Esophagus squamous epithelium (tissue), 5 donors: ENCODE measurements at regions not wholly inside any gene's neighbourhood (a gene's known extent, or its start where the extent isn't known, plus 50 kb on each side); places are given as distances from the start of the nearest gene placed in this dataset.

Experiments used
- DNase-seq: peaks from one replicate; lab custom pipeline; 2025; lab: John Stamatoyannopoulos, UW
- H3K27ac ChIP-seq, 4 donors: fragments of 200-600 bp; sonication (generic); one replicate each; pipeline ENCODE4 v1.5.1; 2016 to 2019; ENCODE audit warnings: mild to moderate bottlenecking in 1 of 4
- H3K27me3 ChIP-seq, 4 donors: fragments of 200-600 bp; sonication (generic); 1 replicate in 3 of 4; 2 replicates in 1 of 4; pipeline versions ENCODE4 v1.5.1 to v1.6.0; 2017 to 2021; ENCODE audit warnings: antibody characterized with exemption in 1 of 4
- H3K36me3 ChIP-seq, 3 donors: fragments of 200-600 bp; sonication (generic); one replicate each; pipeline ENCODE4 v1.5.1; 2016 to 2019
- H3K4me1 ChIP-seq, 3 donors: fragments of 200-600 bp; sonication (generic); one replicate each; pipeline ENCODE4 v1.5.1; 2017 to 2019
- H3K4me3 ChIP-seq, 4 donors: fragments of 200-600 bp; sonication (generic); 1 replicate in 3 of 4; 2 replicates in 1 of 4; pipeline ENCODE4 v1.5.1; 2016 to 2019; ENCODE audit warnings: mild to moderate bottlenecking in 2 of 4, moderate library complexity in 1 of 4
- H3K9me3 ChIP-seq, 3 donors: fragments of 200-600 bp; sonication (generic); one replicate each; pipeline ENCODE4 v1.5.1; 2016 to 2019
- POLR2A ChIP-seq, 4 donors: fragments of 450-650 bp; IDR thresholded peaks; one replicate each; pipeline ENCODE4 v1.6.1; 2017; ENCODE audit warnings: antibody characterized with exemption in 4 of 4, mild to moderate bottlenecking in 4 of 4, moderate library complexity in 3 of 4
- WGBS, 2 donors: methylation state at CpG; one replicate each; pipeline ENCODE4 v1.1.5; 2018; 5-methylcytosine and 5-hydroxymethylcytosine counted together
- intact Hi-C: fragments of 100-400 bp; cut with DNase I; formaldehyde crosslinking; loops from one replicate; pipeline ENCODE4 v1.15.0; 2022
- TF ChIP-seq, protein P1 (sequence below), 6 experiments: fragments of 450-650 bp in 4 of 6; fragments of 200-600 bp in 2 of 6; sonication (generic) in 2 of 6; IDR thresholded peaks; one replicate each; pipeline ENCODE4 v1.5.1; 2016 to 2019; ENCODE audit warnings: antibody characterized with exemption in 6 of 6, mild to moderate bottlenecking in 4 of 6, moderate library complexity in 4 of 6
- donor health status: DM: yes; HTN: yes; CAD: no.

DNA sequence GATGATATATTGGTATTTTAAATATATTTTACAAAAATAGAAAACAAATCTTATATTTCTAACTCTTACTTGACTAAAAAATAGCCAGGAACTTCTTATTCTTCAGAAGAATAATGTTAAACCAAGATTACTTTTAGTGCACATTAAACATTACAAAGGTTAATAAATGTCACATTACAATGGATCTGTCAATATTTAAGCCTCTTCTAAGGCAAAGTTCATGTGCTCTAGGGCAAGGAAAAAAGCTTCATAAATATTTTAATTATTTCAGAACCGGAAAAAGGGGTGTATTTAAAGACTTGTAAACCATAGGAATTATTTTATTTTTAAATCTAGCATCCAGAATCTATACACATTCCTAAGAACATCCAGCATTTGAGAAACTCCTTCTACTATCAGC, 166.9 kb upstream of the ROBO2 start:
- Histone ChIP-seq H3K27me3 (no peaks in the 10 kb centered on the region), H3K36me3 (no peaks in the 10 kb centered on the region), H3K4me1 (no peaks in the 10 kb centered on the region), H3K4me3 (no peak overlapping the region), H3K9me3 (no peaks in the 10 kb centered on the region), H3K27ac (no peak overlapping the region)
- intact Hi-C loops: no loop called here
- DNase-seq: no peak
- TF ChIP-seq, protein P1, sequence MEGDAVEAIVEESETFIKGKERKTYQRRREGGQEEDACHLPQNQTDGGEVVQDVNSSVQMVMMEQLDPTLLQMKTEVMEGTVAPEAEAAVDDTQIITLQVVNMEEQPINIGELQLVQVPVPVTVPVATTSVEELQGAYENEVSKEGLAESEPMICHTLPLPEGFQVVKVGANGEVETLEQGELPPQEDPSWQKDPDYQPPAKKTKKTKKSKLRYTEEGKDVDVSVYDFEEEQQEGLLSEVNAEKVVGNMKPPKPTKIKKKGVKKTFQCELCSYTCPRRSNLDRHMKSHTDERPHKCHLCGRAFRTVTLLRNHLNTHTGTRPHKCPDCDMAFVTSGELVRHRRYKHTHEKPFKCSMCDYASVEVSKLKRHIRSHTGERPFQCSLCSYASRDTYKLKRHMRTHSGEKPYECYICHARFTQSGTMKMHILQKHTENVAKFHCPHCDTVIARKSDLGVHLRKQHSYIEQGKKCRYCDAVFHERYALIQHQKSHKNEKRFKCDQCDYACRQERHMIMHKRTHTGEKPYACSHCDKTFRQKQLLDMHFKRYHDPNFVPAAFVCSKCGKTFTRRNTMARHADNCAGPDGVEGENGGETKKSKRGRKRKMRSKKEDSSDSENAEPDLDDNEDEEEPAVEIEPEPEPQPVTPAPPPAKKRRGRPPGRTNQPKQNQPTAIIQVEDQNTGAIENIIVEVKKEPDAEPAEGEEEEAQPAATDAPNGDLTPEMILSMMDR (IDR thresholded peaks at IDR 0.05): no peak
- TF ChIP-seq POLR2A (IDR thresholded peaks at IDR 0.05): no peak
- 26 to 45% methylated on average over 1 of the region's 1 CpG for WGBS, 2 donors

DNA sequence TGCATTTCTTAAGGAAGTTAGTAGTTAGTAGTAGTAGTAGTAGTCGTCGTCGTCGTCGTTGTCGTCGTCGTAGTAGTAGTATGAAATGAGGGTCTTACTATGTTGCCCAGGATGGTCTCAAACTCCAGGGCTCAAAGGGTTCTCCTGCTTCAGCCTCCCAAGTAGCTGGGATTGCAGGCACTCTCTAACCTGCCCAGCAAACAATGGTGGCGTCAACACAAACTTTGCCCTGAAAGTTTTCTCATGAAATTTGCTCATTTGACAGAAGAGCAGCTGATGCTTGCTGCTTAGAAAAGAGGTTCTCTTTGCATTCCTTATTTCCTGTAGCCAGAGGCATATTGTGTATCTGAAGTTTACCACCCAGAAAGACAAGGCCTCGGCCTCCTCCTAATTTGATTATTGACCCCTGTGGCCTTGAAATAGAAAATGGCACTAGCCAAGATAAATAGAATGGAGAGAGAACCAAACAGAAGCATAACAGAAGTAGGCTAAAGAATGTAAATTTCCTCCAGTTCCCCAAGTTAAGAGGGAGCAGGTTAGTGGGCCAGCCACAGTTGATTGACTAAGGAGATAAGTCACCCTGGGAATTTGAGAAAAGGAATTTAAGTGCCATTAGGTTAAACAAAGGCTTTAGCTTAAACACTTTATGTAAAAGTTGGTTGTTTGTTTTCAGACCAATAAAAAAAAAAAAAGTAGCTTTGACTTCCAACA, 166.2 kb upstream of the ROBO2 start:
- intact Hi-C loops: no loop called here
- whole genome bisulfite sequencing, 2 donors: 92 to 93% methylated on average over 10 of the region's 10 CpGs
- H3K36me3 ChIP-seq: no peaks in the 10 kb centered on the region
- H3K4me3 ChIP-seq: no peak overlapping the region
- H3K27me3 ChIP-seq: no peaks in the 10 kb centered on the region
- DNase-seq: no peak
- H3K4me1 ChIP-seq: no peaks in the 10 kb centered on the region
- no peak overlapping the region for H3K27ac ChIP-seq
- no peaks in the 10 kb centered on the region for H3K9me3 ChIP-seq
- TF ChIP-seq, protein P1 (IDR thresholded peaks at IDR 0.05): no peak
- no peak for TF ChIP-seq POLR2A (IDR thresholded peaks at IDR 0.05)

DNA sequence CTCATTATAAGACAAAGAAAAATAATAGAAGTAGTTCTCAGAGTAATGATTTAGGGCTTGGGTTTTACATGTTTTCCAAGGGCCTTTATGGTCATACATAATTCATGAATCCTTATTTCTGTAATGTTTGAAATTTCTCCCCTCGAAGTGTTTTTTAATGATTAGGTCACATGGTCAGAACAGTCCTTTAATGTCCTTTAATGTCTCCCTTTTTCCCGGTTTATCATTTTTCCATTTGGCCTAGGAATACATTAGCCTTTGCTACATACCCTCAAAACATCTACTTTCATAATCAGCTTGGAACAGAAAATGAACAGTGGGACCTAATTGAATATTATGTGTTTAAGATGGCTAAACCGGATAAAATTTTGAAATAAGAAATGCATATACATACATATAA, 159.9 kb upstream of the ROBO2 start:
- no peak for TF ChIP-seq POLR2A (IDR thresholded peaks at IDR 0.05)
- TF ChIP-seq, protein P1 (IDR thresholded peaks at IDR 0.05): no peak
- intact Hi-C loops: no loop called here

DNA sequence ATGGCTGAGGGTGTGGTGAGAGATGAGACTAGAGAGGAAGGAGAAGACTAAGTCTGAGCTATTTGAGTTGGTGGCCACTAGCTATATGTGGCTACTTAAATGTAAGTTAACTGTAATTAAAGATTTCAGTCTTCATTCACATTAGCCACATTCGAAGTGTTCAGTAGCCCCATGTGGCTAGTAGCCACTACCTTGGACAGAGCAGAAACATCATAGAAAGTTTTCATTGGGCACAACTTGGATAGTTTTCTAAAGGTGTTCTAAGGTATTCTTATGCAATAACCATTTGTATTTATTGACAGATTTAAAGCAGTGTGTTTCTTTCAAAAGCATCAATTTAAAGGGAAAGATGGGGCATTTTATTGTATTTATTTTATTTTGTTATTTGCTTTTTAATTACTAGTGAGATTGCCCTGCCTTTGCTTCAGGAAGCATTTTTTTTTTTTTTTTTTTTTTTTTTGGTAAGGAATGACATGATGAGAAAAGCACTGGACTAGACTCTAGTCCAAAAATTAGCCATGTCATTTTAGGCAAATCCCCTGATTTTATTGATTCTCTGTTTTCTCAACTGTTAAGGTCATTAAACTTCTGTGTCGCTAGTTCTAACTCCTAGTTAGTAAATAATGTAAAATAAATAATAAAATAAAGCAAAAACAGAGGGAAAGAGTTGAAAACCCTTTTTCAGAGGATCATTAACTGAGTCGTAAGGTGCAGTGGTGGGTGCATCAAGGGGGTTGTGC, 153.0 kb upstream of the ROBO2 start:
- no peak for TF ChIP-seq POLR2A (IDR thresholded peaks at IDR 0.05)
- TF ChIP-seq, protein P1 (IDR thresholded peaks at IDR 0.05): no peak
- Histone ChIP-seq H3K9me3 (no peaks in the 10 kb centered on the region), H3K4me1 (no peaks in the 10 kb centered on the region), H3K4me3 (no peak overlapping the region), H3K27ac (no peak overlapping the region), H3K36me3 (no peaks in the 10 kb centered on the region), H3K27me3 (no peaks in the 10 kb centered on the region)
- DNase-seq: no peak
- WGBS, 2 donors: 91 to 93% methylated on average over 3 of the region's 3 CpGs
- intact Hi-C loops: no loop called here

More for the DNA sequence above, 159.9 kb upstream of the ROBO2 start:
- WGBS, 2 donors: 83 to 85% methylated on average over 3 of the region's 3 CpGs
- Histone ChIP-seq H3K36me3 (no peaks in the 10 kb centered on the region), H3K4me3 (no peak overlapping the region), H3K27me3 (no peaks in the 10 kb centered on the region), H3K4me1 (no peaks in the 10 kb centered on the region), H3K27ac (no peak overlapping the region), H3K9me3 (no peaks in the 10 kb centered on the region)
- DNase-seq: no peak

DNA sequence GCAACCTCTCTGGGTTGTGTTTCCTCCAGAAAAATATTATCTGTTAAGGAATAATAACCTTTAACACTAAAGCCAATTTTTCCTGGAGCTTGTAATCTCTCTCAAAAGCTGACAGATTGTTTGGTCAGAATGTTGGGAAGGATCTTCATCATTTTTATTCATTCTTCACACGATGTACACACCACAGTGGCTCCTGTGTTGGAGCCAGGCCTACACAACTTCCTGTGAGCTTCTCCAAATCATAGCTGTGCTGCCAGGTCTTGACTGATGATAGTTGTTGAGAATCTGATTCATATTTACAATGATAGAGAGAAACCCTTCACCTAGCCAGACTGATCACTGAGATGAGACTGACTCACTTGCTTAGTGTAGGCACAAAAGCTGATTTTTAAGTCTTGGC, 151.0 kb upstream of the ROBO2 start:
- Histone ChIP-seq H3K4me3 (no peak overlapping the region), H3K27ac (no peak overlapping the region), H3K36me3 (no peaks in the 10 kb centered on the region), H3K9me3 (no peaks in the 10 kb centered on the region), H3K4me1 (no peaks in the 10 kb centered on the region), H3K27me3 (no peaks in the 10 kb centered on the region)
- intact Hi-C loops: no loop called here
- TF ChIP-seq POLR2A (IDR thresholded peaks at IDR 0.05): no peak
- TF ChIP-seq, protein P1 (IDR thresholded peaks at IDR 0.05): no peak
- no peak for DNase-seq
- WGBS, 2 donors: 25 to 27% methylated on average over 1 of the region's 1 CpG
